Smooth muscle cell (in vitro differentiated cells): ENCODE measurements at regions not wholly inside any gene's neighbourhood (a gene's known extent, or its start where the extent isn't known, plus 50 kb on each side); places are given as distances from the start of the nearest gene placed in this dataset.

ENCODE experiments used
- DNase-seq: peaks from one replicate; lab custom pipeline; 2025; ENCODE audit not compliant: unreplicated experiment; lab: John Stamatoyannopoulos, UW
- H2AFZ ChIP-seq: fragments of 200-600 bp; sonication (generic); 2 replicates; pipeline ENCODE4 v1.6.0; 2016; ENCODE audit warnings: antibody characterized with exemption, low read depth, mild to moderate bottlenecking
- H3F3A ChIP-seq: fragments of 200-600 bp; sonication (generic); 2 replicates; pipeline ENCODE4 v1.6.0; 2017; ENCODE audit warnings: antibody characterized with exemption, low read depth
- H3K27ac ChIP-seq: fragments of 200-600 bp; sonication (generic); 2 replicates; pipeline ENCODE4 v1.5.1; 2016; ENCODE audit warnings: low read depth, mild to moderate bottlenecking
- H3K27me3 ChIP-seq: fragments of 200-600 bp; sonication (generic); 2 replicates; pipeline ENCODE4 v1.6.1; 2016; ENCODE audit warnings: low read depth, mild to moderate bottlenecking
- H3K36me3 ChIP-seq: fragments of 200-600 bp; sonication (generic); 2 replicates; pipeline ENCODE4 v1.5.1; 2016; ENCODE audit warnings: low read depth
- H3K4me1 ChIP-seq: fragments of 200-600 bp; sonication (generic); 2 replicates; pipeline ENCODE4 v1.5.1; 2016; ENCODE audit warnings: low read depth
- H3K4me2 ChIP-seq: fragments of 200-600 bp; sonication (generic); 2 replicates; pipeline ENCODE4 v1.6.0; 2016; ENCODE audit warnings: mild to moderate bottlenecking
- H3K4me3 ChIP-seq: fragments of 200-600 bp; sonication (generic); 2 replicates; pipeline ENCODE4 v1.5.1; 2016; ENCODE audit warnings: mild to moderate bottlenecking
- H3K79me2 ChIP-seq: fragments of 200-600 bp; sonication (generic); 2 replicates; pipeline ENCODE4 v1.6.0; 2016; ENCODE audit warnings: low read depth, mild to moderate bottlenecking
- H3K9ac ChIP-seq: fragments of 200-600 bp; sonication (generic); 2 replicates; pipeline ENCODE4 v1.6.0; 2016; ENCODE audit warnings: low read depth
- H3K9me3 ChIP-seq: fragments of 200-600 bp; sonication (generic); replicated peaks from 2 replicates; pipeline ENCODE4 v1.5.1; 2016; ENCODE audit warnings: low read depth
- H4K20me1 ChIP-seq: fragments of 200-600 bp; sonication (generic); 2 replicates; pipeline ENCODE4 v1.6.0; 2016; ENCODE audit warnings: low read depth
- WGBS: methylation state at CpG from one replicate; pipeline ENCODE4 v1.1.7; 2016; ENCODE audit warnings: low lambda C conversion rate; 5-methylcytosine and 5-hydroxymethylcytosine counted together
- TF ChIP-seq, protein P1 (sequence below): fragments of 200-600 bp; sonication (generic); IDR thresholded peaks from 2 replicates; pipeline ENCODE4 v1.5.1; 2017; ENCODE audit warnings: borderline replicate concordance, mild to moderate bottlenecking, antibody characterized with exemption; ENCODE audit not compliant: insufficient read depth, poor library complexity, severe bottlenecking

DNA sequence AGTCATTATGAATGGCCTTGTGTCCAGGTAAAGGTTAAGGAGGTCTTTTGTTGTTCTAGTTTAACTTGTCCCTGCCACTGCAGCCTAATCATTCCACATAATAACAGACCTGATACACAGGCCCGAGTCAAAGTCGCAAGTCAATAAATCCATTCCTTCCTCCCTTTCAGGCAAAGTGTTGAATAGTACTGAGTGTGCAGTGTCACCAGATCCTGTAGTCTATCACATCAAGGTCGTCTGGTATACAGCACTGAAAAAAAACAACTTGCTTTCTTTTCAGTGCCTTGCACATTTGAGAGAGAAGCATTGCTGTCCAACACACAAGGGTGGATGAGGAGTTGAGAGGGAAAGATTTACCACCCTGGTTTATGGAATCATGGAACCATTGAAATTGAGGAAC, 606.2 kb downstream of the BCL11A start:
- H3F3A ChIP-seq = no peaks in the 10 kb centered on the region
- H2AFZ ChIP-seq = no peak overlapping the region
- H3K4me3 ChIP-seq = no peak overlapping the region
- TF ChIP-seq, protein P1, sequence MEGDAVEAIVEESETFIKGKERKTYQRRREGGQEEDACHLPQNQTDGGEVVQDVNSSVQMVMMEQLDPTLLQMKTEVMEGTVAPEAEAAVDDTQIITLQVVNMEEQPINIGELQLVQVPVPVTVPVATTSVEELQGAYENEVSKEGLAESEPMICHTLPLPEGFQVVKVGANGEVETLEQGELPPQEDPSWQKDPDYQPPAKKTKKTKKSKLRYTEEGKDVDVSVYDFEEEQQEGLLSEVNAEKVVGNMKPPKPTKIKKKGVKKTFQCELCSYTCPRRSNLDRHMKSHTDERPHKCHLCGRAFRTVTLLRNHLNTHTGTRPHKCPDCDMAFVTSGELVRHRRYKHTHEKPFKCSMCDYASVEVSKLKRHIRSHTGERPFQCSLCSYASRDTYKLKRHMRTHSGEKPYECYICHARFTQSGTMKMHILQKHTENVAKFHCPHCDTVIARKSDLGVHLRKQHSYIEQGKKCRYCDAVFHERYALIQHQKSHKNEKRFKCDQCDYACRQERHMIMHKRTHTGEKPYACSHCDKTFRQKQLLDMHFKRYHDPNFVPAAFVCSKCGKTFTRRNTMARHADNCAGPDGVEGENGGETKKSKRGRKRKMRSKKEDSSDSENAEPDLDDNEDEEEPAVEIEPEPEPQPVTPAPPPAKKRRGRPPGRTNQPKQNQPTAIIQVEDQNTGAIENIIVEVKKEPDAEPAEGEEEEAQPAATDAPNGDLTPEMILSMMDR = no peak
- no peak overlapping the region for H3K27ac ChIP-seq
- H3K4me2 ChIP-seq = no peak overlapping the region
- DNase-seq = no peak
- no peaks in the 10 kb centered on the region for H3K27me3 ChIP-seq
- H4K20me1 ChIP-seq = no peaks in the 10 kb centered on the region
- H3K36me3 ChIP-seq = no peaks in the 10 kb centered on the region
- 53% methylated on average over 3 of the region's 3 CpGs for WGBS
- no peak overlapping the region for H3K9ac ChIP-seq
- H3K4me1 ChIP-seq = no peaks in the 10 kb centered on the region
- H3K9me3 ChIP-seq = no peaks in the 10 kb centered on the region
- H3K79me2 ChIP-seq = no peaks in the 10 kb centered on the region

DNA sequence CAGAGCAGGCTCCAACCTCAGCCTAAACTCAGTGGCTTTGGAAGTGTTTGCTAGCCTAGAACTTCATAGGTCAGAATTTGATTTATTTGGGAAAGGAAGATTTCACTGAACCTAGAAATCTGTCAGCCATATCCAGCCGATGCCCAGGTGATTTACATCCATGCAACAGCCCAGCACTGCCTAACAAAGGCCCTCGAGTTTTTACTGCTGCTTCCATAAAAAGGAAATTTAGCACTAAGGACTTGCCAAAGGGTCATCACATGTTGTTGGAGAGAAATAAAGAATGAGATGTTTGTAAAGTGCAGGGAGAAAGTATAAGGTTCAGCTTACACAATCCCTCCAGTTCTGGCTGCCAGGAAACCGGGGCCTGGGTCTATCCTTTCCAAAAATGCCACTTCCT, 614.2 kb downstream of the BCL11A start:
- Histone ChIP-seq H3K9me3 (no peaks in the 10 kb centered on the region), H3K27me3 (no peaks in the 10 kb centered on the region), H3F3A (no peaks in the 10 kb centered on the region), H4K20me1 (no peaks in the 10 kb centered on the region), H3K79me2 (no peaks in the 10 kb centered on the region), H3K36me3 (no peaks in the 10 kb centered on the region), H3K27ac (no peak overlapping the region), H3K4me2 (no peak overlapping the region), H3K9ac (no peak overlapping the region), H3K4me1 (no peaks in the 10 kb centered on the region), H2AFZ (no peak overlapping the region), H3K4me3 (no peak overlapping the region)
- DNase-seq = no peak
- 93% methylated on average over 3 of the region's 3 CpGs for WGBS
- TF ChIP-seq, protein P1 = no peak

DNA sequence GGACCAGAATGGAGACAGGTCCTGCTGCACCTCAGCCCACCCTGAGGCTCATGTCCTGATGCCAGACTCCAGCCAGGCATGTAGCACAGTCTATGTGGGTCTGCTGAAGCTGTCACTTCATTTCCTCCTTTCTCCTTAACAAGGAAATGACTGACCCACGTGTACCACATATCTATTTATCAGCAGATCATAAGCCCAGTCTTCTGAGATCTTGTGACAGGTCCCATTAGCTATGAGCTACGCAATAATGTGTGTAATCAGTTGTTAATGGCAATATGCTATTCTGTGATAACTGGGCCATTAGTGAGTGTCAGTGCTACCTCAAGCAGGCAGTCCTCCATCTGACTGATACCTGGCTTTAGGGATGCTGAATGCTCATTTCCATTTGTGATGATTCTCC, 615.3 kb downstream of the BCL11A start:
- no peak overlapping the region for H3K9ac ChIP-seq
- WGBS = 65% methylated on average over 2 of the region's 2 CpGs
- no peak overlapping the region for H3K4me3 ChIP-seq
- no peaks in the 10 kb centered on the region for H3F3A ChIP-seq
- H3K27me3 ChIP-seq = no peaks in the 10 kb centered on the region
- no peak overlapping the region for H2AFZ ChIP-seq
- no peaks in the 10 kb centered on the region for H3K79me2 ChIP-seq
- H3K9me3 ChIP-seq = no peaks in the 10 kb centered on the region
- H3K36me3 ChIP-seq = no peaks in the 10 kb centered on the region
- no peak overlapping the region for H3K4me2 ChIP-seq
- no peak for DNase-seq
- no peaks in the 10 kb centered on the region for H4K20me1 ChIP-seq
- no peak overlapping the region for H3K27ac ChIP-seq
- TF ChIP-seq, protein P1 = no peak
- H3K4me1 ChIP-seq = no peaks in the 10 kb centered on the region

DNA sequence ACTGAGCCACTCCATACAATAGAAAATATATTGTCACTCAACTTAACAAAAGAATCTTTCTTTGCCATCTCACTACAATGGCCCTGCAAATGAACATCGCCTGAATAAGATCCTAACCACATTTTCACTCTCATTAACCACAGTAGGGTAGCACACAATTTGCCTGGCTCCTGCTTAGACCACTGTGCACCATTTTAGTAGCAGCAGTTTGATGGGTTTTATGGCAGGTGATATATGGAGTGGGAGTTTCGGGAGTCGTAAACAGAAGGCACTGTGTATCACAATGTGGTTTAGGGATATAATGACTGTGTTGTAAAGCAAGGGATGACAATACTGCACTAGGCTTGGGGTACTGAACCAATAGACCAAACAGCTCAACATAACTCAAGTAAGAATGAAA, 617.4 kb downstream of the BCL11A start:
- Histone ChIP-seq H3K27me3 (no peaks in the 10 kb centered on the region), H3K4me2 (no peak overlapping the region), H3K9me3 (no peaks in the 10 kb centered on the region), H3K27ac (no peak overlapping the region), H3F3A (no peaks in the 10 kb centered on the region), H4K20me1 (no peaks in the 10 kb centered on the region), H3K79me2 (no peaks in the 10 kb centered on the region), H3K4me3 (no peak overlapping the region), H2AFZ (no peak overlapping the region), H3K4me1 (no peaks in the 10 kb centered on the region), H3K36me3 (no peaks in the 10 kb centered on the region), H3K9ac (no peak overlapping the region)
- no peak for DNase-seq
- 81% methylated on average over 3 of the region's 3 CpGs for WGBS
- TF ChIP-seq, protein P1 = no peak
